NCI-H2171 treated with DMSO at 0.1 percent for 48 hours (cell line): ENCODE measurements at regions not wholly inside any gene's neighbourhood (a gene's known extent, or its start where the extent isn't known, plus 50 kb on each side); places are given as distances from the start of the nearest gene placed in this dataset.
"Not testable (repeated sequence)": the region's sequence is repeated elsewhere in the genome, so short reads cannot be mapped to it uniquely, and the experiment has no call there.

ENCODE experiments used
- DNase-seq: peaks from one replicate; lab custom pipeline; 2025; lab: John Stamatoyannopoulos, UW

DNA sequence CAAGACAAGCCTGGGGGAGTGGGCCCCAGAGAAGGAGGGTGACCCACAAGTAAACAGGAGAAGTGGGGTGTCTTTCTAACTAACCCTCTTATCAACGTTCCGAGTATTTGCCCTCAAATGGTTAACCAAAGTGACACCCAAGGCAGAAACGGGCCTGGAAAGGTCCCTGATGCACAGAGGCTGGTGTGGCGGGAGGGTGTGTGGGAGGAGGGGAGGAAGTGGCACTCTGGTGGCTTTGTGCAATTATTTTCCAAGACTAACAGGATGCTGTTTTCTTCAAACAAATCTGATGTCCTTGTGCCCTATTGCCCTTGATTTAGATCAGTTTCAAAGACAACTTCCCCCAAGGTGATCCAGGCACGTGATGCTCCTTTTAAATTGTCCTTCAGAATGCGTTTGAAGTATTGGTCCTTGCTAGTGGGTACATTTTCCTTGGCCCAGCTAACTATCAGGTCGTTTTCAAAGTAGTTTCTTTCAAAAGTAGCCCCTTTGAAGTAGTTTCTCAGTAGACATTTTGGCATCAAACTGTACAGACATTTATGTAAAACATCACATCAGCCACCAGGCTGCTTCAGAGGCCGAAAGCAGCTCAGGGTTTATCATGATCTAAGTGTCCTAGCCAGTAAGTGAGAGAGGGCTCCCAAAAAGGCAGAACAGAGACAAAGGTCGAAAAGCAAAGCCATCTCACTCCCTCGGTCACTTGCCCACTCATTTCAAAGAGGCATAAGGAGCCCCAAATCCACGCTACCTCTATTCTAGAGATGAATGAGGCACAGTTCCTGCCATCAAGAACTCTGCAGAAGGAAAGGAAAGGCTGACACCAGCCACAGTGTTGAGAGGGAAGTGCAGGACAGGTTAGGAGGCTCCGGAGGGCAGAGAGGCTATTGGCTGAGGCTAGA is 371.1 kb upstream of the ID2 start:
- no peak for DNase-seq

DNA sequence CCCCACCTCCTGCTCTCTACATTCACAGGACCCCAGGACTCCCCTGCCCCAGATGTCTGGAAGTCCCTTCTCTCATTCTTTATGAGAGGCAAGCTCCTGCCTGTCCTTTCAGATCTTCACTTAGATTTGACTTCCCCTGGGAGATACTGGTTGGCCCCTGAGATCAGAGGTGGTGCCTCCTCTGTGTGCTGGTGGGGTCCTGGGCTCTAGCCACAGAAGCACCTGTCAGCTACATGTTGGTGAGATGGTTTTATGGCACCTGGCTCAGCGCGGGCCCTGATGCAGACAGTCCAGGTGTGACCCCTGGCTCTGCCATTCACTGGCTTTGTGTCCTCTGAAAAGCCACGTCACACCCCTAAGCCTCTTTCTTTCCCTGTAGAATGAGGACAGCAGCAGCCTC is 369.6 kb upstream of the ID2 start:
- no peak for DNase-seq

DNA sequence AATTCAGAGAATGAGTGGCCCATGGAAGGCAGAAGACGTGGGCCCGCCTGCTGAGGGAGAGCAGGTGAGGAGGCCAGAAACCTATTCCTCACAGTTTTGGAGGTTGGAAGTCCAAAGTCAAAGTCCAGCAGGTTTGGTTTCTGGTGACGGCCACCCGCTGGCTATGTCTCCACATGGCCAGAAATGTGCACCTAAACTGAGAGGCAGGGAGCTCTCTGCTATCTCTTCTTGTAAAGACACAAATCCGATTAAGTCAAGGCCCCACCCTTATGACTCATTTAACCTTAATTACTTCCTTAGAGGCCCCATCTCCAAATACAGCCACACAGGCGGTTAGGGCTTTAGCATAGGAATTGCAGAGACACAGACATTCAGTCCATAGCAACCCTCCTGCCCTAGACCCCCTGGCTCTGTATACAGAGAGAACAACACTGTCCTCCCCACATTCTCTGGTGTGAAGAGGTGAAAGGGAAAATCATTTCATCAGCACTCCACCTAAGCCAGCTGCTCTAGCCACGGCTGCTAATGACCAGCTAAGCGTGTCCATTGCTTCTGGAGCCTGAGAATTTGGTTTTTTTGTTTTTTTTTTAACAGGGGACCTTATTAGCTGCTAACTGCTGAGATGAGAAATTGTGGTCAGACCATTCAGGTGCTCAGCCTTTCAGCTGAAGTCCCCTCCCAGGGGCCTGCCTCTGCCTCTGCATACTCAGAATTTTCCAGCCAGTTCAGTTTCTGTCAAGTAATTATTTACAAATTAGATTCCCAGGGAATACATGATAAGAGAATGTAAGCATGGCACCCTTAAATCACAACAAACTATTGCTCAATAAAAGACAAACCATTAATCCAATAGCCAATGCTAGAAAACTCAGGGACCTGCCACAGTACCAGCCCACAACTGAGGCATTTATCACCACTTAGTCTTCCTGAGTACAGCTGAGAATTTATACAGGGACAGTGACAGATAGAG is 368.7 kb upstream of the ID2 start:
- no peak for DNase-seq

DNA sequence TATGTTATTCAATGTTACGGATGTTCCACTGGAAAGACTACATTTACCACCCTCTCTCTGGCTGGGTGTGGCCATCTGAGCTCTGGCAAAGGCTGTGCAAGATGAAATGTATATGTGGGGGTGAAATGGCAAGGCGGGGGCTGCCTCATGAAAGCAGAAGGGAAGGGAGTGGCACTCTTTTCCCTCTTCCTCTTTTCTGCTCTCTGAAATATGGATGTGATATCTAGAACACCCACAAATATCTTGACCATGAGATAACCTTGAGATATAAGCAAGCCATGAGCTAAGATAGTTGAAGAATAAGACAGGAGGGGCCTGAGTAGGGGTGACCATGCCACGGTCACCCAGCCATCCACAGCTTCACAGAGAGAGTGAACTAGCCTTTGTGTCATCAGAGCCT is 367.8 kb upstream of the ID2 start:
- DNase-seq: no peak

DNA sequence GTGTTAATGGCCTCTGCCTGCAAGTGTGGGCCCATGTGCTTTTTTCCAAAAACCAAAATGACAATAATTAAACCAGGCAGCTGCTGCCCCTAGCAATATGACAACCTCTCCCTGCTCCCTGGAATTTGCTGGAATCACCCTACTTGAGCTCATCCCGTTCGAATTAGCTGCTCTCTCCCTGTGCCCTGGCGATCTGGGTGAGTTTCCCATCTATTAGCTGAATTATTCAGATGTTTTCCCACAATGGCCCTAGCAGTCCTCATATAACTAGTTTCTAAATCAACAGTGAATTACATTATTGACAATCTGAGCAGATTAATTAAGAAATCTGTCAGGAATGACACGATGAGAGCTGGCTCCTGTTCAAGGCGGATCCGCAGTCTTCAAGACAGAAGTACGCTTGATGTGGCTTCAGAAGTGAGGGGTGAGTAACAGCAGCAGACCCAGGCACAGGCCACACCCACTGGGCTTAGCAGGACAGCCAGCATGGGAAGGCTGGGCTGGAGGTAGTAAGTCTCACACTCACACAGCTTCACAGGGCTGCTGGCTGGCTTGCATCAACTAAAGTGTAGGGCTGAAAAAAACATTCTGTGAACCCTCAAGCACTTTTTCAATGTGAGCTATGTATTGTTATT is 366.2 kb upstream of the ID2 start:
- no peak for DNase-seq

DNA sequence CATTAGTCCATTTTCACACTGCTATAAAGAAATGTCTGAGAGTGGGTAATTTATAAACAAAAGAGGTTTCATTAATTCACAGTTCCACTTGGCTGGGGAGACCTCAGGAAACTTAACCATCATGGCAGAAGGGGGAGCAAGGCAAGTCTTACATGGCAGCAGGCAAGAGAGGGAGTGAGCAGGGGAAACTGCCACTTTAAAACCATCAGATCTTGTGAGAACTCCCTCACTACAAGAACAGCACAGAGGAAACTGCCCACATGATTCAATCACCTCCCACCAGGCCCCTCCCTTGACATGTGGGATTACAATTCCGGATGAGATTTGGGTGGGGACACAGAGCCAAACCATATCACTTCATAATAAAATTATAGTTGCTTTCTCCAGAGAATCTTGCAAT is 365.5 kb upstream of the ID2 start:
- DNase-seq: no peak

DNA sequence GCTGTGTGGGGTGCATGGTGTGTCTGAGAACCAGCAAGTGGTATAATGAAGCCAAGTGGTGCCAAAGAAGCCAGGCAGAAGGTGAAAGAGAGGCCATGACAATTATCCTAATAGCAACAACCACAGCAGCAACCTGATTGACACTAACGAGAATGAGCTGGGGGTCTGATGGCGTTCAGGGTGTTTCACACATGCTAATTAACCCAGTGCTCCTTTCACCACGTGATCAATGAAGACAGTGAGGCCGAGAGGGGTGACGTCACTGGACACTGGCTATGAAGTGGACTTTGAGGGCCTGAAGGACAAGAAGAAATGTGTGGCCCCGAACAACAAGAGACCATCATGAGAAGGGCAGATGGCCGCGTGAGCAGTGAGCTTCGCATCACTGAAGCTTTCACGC is 364.4 kb upstream of the ID2 start:
- DNase-seq: no peak

DNA sequence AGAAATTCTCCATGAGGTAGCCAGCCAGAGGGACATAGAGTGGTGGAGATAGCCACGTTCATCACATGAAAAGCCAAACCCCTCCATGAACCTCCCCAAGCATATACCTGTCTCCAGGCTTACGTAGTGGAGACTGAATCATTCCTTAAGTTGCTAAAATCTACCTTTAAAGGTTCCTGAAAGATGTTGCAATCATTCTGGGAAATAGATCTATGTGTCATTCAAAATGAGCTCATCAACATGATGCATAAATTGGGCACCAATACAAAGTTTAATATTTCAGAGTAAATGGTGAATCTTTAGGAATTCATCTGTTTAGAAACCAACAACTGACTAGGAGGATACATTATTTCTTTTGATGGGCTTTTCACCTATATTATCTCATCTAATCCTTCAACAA is 362.6 kb upstream of the ID2 start:
- DNase-seq: no peak

DNA sequence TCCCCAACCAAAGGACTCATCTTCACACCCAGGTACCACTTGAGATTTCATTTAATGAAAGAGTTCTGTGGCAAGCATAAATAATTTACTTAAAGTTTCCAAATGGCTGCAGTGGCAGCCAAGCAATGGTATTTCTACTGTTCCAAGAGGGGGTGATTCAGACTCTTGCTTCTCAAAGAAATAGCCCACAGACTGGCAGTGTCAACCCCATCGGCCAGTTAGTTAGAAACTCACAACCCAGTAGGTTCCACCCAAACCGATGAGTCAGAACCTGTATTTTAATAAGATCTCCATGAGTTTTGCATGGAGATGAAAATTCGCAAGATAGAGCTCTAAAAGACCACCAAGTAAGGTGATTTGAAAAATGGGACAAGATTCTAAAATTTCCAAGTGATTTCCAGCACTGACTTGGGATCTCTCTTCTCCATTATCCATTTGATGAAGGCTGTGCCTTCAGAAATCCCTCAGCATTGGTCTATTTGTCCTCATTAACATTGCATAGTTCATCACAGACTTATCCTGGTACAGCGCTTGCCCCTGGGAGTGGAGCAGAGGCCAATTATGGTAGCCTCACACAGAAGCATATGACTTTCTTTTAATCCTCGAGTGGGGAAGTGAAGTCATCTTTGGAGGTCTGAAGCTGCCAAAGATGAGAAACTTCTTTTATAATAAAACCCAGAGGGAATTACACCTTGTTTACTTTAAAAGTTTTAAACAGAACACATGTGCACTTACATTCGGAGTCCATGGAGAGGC is 361.4 kb upstream of the ID2 start:
- no peak for DNase-seq

DNA sequence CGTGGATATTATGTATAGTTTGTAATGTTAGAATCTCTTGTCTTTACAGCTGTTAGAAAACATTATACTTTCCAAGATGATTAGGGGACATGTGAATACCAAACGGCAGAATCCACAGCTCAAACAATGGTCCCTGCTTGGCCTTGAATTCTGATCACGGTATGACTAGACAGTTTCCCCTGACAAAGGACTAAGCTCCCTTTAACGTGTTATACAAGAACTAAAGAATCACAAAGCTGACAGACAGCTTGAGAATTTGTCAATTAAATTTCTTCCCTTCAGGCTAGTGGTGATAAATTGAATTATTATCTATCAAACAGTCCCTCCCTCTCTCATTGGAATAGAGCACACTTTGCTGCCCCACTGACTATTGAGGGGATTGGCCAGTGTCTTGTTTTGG is 359.2 kb upstream of the ID2 start:
- DNase-seq: no peak

DNA sequence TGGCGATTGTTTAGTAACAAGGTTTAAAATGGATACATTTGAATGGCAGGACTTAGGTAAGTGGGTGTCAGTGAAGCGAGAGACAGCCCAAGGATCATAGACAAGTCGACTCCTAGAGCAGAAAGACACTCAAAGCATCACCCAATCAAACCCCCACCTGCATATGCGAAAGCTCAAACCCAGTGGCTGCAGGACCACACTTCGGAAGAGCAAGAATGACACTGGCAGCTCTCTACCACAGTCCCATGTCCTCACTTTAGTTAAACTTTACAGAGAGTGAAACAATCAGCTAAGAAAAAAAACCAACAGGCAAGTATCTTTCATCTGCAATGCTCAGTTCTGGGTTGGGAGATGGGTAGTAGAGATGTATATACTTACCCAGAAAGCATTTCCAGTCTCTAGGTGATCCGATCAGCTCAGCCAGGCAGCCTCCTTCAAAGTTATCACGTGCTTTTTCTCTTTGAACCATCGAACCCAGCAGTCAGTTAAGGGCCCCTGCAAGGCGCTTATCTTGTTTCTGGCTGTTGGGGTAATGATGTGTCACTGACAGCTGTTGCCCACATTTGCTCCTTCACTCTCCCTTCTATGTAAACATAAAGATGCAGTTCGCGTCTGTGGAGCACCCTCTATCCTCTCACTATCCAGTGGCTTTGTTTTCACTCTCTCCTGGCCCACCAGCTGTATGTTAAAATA is 357.5 kb upstream of the ID2 start:
- DNase-seq: peak; percentile 92

DNA sequence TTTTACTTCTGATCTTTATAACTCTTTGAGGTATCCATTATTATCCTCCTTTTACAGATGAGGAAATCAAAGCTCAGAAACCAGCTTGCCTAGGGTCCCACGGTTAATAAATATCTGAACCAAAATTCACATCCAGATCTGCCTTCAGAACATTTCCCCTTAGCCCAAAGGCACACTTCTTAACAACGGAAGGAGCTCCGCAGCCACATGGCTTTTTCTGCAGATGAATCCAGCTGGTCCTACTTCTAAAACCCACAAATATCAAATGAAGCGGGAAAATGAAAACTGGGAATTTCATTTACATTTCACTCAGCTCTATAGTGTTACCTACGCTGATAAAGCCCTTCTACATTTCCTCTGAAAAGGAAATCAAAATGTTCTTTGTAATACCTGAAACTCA is 357.0 kb upstream of the ID2 start:
- no peak for DNase-seq

DNA sequence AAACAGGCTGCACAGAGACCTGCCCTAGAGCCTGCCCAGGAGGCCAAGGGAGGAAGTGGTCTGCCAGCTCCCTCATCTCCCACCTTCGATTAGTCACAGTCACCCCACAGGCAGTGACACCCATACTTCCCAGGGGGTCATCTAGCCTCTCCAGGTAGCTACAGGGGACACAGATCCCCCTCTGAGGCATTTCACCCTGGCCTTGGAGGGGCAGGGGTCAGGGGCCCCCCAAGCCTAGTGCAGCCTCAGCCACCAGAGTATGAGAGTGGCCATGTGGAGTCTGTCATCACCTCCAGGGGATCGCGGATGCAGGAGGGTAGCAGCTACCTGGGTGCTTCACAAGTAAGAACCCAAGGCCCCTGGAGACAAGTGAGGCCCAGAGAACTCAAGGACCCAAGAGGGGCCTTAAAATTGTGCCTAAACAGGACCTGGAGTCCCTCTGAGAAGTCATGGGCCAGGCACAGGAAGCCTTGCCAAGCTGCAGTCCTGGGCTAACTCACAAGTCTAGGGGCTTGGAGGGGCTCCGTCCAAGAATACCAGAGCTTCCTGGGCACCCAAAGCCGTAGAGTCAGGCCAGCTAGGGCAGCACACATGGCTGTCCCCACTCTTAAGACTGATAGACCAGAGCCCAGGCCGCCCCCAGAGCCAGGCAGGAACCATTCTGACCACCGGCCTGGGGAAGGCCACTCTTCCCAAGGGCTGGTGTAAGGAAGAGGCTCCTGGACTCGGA is 354.3 kb upstream of the ID2 start:
- no peak for DNase-seq

DNA sequence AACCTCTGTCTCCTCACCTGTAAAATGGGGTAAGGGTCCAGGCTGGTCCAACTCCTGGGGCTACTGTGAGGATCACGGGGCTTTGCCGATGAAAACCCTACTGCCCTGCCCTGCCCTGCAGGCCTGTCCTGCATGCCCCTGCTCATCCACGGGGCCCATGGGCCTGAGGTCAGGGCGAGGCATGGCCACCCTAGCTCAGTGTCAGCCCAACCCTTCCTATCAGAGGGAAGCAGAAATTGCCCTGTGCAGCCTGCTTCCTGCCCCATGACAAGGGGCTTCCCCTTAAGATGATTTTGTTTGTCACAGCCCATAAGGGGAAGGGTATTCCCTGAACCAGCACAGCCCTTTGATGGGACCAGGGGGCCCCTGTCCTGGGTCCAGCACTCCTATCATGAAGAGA is 353.6 kb upstream of the ID2 start:
- DNase-seq: no peak

DNA sequence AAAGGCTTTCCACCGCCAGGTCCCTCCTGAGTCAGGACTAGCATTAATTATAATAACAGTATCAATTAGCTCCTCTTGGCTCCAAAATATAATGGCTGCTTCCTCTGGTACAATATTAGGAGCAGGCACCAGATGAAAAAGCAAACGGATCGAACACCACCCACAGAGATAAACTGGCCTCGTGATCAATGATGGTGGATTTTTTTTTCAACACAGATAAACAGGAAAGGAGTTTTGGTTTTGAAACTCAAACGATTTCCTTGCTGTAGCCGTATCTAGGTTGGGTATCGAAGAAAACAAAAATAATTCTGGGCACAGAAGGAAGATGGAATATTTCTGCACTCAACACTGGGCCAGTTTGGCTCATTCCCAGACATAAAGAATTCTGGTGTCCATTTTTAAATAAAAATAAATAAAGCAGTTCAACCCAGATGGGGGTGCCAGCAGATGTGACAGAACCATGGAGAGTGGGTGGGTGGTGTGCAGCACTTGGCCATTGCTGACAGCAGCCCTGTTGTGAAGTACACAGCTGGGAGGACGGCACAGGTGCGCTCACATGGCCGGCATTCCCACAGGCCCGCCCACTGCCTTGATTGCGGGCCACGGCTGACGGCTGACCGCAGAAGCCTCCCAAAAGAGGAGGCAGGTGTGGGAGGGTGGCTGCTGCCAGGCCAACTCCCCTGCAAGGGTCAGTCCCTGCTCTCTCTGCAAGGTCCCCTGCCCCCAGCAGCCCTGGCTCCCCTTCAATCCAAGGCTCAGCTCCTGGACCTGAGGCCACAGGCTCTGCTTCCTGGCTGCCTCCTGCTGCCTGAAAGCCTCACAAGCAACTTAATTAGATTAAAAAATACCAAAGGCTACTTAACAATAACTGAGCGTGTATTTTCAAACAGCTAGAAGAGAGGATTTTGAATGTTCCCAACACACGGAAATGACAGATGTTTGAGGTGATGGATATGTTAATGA is 351.9 kb upstream of the ID2 start:
- no peak for DNase-seq

DNA sequence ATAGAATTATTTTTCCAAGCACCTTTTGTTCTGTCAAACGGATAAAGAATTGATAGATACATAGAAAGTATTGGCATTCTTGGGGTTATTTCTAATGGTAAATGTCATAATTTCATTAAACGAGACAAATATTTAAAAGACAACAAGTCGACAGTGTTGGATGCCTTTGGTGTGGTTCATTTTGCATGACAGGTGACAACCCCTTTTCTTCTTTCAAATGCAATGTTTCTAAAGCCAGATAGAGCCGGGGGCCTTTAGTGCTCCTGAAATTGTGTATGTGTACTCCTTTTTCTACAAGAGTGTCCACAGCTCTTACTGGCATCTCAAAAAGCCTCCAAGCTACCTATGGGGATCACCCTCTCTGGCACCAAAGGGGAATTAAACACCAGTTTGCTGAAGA is 350.8 kb upstream of the ID2 start:
- no peak for DNase-seq

DNA sequence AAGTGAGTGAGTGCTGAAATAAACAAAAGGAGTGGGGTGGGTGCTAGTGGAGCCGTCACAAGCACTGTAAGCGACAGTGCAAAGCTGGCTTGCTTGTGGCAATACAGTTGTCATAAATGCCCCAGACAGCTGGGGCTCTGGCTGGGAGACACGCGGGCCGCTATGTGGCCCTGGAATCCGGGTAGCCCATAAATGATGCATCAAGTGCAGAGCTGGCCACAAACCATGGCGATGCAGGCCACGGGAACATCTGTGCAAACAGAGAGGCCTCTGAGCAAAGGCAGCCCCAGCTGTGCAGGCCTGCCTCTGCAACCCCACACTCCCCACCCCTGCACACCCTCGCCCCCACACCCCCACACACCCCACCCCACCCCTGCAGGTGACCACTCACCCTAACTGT is 349.2 kb upstream of the ID2 start:
- no peak for DNase-seq

DNA sequence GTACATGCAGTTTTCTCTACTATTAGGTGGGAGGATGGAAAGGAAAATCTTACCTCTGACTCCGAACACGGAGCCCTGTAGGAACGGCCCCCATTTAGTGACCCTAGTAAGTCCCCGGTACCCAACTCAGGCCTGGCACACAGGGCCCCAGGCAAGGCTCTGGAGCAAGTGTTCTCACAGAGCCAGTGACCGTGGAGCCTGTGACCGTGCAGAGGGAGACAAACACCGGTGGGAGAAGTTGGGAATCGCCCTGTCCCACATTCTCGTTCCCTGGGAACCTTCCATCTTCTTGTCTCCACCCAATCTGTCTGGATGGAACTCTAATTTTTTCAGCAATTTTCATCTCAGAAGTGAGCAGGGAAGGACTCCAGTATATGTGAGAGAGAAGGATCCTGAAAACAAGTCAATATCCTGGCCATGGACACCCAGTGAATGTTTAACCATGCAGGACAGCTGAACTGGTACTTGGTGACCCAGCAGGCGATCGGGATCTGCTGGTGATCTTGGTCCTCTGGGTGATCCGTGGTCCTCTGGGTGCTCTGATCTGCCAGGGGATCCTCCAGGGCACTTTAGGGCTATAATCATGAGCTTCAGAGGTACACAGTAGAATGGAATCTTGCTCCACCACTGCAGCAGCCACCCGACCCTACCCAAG is 348.6 kb upstream of the ID2 start:
- DNase-seq: no peak

DNA sequence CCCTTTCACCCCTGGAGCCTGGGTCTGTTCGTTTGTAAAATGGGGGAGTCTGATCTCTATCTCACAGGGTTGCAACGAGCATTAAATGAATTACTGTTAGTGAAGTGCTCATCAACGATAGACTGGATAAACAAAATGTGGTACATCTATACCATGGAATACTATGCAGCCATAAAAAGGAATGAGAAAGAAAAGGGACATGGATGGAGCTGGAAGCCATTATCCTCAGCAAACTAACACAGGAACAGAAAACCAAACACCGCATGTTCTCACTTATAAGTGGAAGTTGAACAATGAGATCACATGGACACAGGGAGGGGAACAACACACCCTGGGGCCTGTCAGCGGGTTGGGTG is 348.0 kb upstream of the ID2 start:
- DNase-seq: not testable (repeated sequence)
